Activated CD4-positive, alpha-beta memory T cell treated with anti-CD3 and anti-CD28 coated beads, Interleukin-2, amount 10 ng/mL, durations not matched to agents 7 days and 5 days (primary cell): ENCODE measurements at regions not wholly inside any gene's neighbourhood (a gene's known extent, or its start where the extent isn't known, plus 50 kb on each side); places are given as distances from the start of the nearest gene placed in this dataset.

Experiments
- CTCF ChIA-PET: fragments of 350-600 bp; sonication (Branson Sonifier 250); formaldehyde crosslinking; loops from one replicate; lab custom pipeline; 2021; ENCODE audit warnings: antibody characterized with exemption, inconsistent platforms; lab: Charles Lee
- POLR2A ChIA-PET: fragments of 350-600 bp; sonication (Branson Sonifier 250); formaldehyde crosslinking; loops from one replicate; lab custom pipeline; 2021; ENCODE audit warnings: antibody characterized with exemption; lab: Charles Lee
- DNase-seq: peaks from one replicate; pipeline ENCODE4 v3.0.0-alpha.2; 2020
- H3K27ac Mint-ChIP-seq: one replicate; pipeline ENCODE4 v1.8.0; 2021; ENCODE audit warnings: mild to moderate bottlenecking, mixed read lengths
- H3K27me3 Mint-ChIP-seq: one replicate; pipeline ENCODE4 v1.8.0; 2021; ENCODE audit warnings: mixed read lengths
- H3K36me3 Mint-ChIP-seq: one replicate; pipeline ENCODE4 v1.8.0; 2021; ENCODE audit warnings: low read depth, mixed read lengths
- H3K4me1 Mint-ChIP-seq: one replicate; pipeline ENCODE4 v1.8.0; 2021; ENCODE audit warnings: mixed read lengths
- H3K4me3 Mint-ChIP-seq: one replicate; pipeline ENCODE4 v1.8.0; 2021; ENCODE audit warnings: mild to moderate bottlenecking, mixed read lengths
- H3K9me3 Mint-ChIP-seq: one replicate; pipeline ENCODE4 v1.8.0; 2021; ENCODE audit warnings: mixed read lengths

DNA sequence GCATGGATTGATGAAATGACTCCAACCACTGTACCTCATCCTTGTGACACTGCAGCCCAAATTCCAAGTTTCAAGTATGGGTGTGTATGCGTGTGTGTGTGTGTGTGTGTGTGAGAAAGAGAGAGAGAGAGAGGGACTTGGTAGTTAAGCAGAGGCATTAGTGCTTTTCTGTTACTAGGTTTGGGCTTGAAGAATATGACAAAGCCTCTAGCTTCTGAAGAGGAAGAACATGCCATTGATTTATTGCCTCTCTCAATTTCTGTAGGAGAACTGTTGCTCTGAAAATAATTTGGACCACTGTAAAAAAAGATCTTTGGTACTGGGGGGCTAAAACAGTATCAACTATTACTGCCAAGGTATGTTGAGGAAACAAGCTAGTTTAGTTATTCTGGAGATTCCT is 139.2 kb downstream of the AQP9 start:
- no peak for DNase-seq
- Mint-ChIP-seq H3K36me3 (no peaks in the 10 kb centered on the region), H3K27me3 (peaks cover 33% of the 10 kb centered on the region), H3K4me1 (no peaks in the 10 kb centered on the region), H3K27ac (no peak overlapping the region), H3K9me3 (no peaks in the 10 kb centered on the region), H3K4me3 (no peak overlapping the region)
- POLR2A ChIA-PET = no interaction called here
- CTCF ChIA-PET = no interaction called here

DNA sequence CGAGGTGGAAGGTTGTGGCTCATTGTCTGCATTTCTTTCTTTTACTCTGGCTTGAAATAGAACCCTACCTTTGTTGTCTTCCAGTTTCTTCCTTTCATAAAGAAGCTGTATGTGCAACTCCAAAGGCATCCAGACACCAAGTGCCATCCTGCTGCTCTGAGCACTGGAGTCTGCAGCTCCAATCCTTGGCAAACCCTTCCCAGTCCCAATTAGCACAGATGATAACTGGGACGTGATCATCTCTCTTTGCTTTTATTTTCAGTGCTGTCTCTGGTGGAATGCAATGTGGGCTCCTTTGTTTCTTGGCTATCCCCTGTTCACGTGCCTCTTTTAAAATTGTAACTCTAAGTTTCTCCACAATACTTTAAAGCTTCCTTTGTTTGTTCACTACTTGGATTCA is 140.9 kb downstream of the AQP9 start:
- Mint-ChIP-seq H3K4me1 (no peaks in the 10 kb centered on the region), H3K4me3 (no peak overlapping the region), H3K27me3 (peaks cover 33% of the 10 kb centered on the region), H3K9me3 (no peaks in the 10 kb centered on the region), H3K27ac (no peak overlapping the region), H3K36me3 (no peaks in the 10 kb centered on the region)
- ChIA-PET CTCF (no interaction called here), POLR2A (no interaction called here)
- no peak for DNase-seq

DNA sequence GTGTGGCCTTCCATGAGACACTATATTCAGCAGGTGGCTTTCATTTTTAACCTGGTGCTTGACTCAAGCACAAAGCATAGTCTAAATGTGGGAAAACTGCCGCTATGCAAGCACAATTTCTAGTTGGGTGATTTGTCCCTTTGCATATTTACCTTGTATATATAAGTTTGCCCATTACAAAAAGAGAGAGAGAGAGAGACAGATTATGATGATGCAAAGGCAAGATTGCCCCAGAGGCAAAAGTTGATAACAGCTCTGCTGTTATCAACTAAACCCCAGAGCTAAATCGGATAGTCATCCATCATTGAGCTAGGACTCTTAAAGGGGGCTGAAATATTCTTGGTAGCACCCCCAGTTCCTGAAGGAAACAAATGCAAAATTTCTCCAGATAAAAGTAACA is 141.5 kb downstream of the AQP9 start:
- H3K27ac Mint-ChIP-seq = no peak overlapping the region
- DNase-seq = no peak

GRCh38 chr15:58282060-58282708 is 144.0 kb downstream of the AQP9 start:
- Mint-ChIP-seq H3K4me1 (no peaks in the 10 kb centered on the region), H3K9me3 (no peaks in the 10 kb centered on the region), H3K27me3 (peaks cover 30% of the 10 kb centered on the region), H3K4me3 (no peak overlapping the region), H3K36me3 (no peaks in the 10 kb centered on the region), H3K27ac (no peak overlapping the region)
- DNase-seq = no peak
- CTCF ChIA-PET = no interaction called here
- POLR2A ChIA-PET = no interaction called here

More for the DNA sequence above, 141.5 kb downstream of the AQP9 start:
- Mint-ChIP-seq H3K27me3 (peaks cover 33% of the 10 kb centered on the region), H3K4me3 (no peak overlapping the region), H3K9me3 (no peaks in the 10 kb centered on the region), H3K36me3 (no peaks in the 10 kb centered on the region), H3K4me1 (no peaks in the 10 kb centered on the region)
- ChIA-PET CTCF (no interaction called here), POLR2A (no interaction called here)

DNA sequence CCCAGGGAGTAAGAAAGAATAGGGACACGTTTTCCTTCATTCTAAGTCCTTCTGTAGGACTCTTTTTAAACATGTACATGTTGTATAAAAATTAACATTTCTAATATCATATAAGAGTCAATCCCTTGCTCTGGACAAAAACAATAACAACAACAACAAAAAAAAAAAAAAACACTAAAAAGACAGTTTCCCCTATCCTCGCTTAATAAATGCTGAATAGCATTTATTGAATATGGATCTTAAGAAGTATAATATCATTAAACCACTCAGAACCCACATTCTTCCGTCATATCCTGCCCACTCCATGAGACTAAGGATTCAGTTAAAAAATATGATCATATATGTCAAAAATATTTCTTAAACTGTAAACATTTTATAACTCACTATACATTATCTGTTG is 145.1 kb downstream of the AQP9 start:
- ChIA-PET POLR2A (no interaction called here), CTCF (no interaction called here)
- H3K27ac Mint-ChIP-seq = no peak overlapping the region
- H3K36me3 Mint-ChIP-seq = no peaks in the 10 kb centered on the region
- no peak overlapping the region for H3K4me3 Mint-ChIP-seq
- H3K9me3 Mint-ChIP-seq = no peaks in the 10 kb centered on the region
- H3K27me3 Mint-ChIP-seq = peaks cover 27% of the 10 kb centered on the region
- no peaks in the 10 kb centered on the region for H3K4me1 Mint-ChIP-seq
- no peak for DNase-seq

GRCh38 chr15:58284293-58284692 is 146.1 kb downstream of the AQP9 start:
- Mint-ChIP-seq H3K9me3 (no peaks in the 10 kb centered on the region), H3K27me3 (peaks cover 19% of the 10 kb centered on the region), H3K36me3 (no peaks in the 10 kb centered on the region), H3K27ac (no peak overlapping the region), H3K4me3 (no peak overlapping the region), H3K4me1 (no peaks in the 10 kb centered on the region)
- ChIA-PET CTCF (no interaction called here), POLR2A (no interaction called here)
- DNase-seq = no peak

DNA sequence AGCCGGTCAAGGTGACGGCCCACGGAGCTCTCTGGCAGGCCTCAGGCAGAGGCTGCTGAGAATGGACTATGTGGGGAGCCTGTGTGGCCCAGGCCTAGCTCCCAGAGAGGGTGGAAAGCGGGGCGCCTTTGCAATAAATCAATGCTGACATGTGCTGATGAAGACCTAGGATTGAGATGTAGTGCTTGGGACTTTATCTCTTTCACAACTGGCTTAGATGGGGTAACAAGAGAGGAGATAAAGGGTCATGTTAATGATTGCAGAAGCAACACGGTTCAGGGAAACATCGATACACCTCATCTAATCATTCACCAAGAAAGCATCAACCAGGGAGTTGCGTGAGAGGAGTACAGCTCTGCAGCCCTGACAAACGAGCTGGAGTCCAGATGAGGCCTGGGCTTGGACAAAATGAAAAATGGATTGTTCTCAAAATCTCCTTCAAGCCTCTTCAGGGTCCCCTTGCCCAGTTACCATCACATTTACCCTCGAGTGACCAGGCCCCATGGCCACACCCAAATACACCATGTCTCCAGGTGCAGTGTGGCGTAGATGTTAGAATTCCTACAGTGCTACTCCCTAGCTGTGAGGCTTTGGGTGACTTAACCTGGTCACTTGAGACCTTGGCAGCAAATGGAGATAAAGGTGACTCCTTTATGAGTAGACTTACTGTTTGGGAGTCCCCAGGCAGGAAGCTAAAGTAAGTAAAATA is 146.4 kb upstream of the LIPC start:
- no peak for DNase-seq
- peaks cover 12% of the 10 kb centered on the region for H3K27me3 Mint-ChIP-seq
- no peak overlapping the region for H3K27ac Mint-ChIP-seq
- POLR2A ChIA-PET = no interaction called here
- no peaks in the 10 kb centered on the region for H3K4me1 Mint-ChIP-seq
- CTCF ChIA-PET = no interaction called here
- H3K36me3 Mint-ChIP-seq = no peaks in the 10 kb centered on the region
- no peaks in the 10 kb centered on the region for H3K9me3 Mint-ChIP-seq
- no peak overlapping the region for H3K4me3 Mint-ChIP-seq

- peaks cover 7% of the 10 kb centered on the region for H3K27me3 Mint-ChIP-seq
- ChIA-PET POLR2A (no interaction called here), CTCF (no interaction called here)
- DNase-seq = no peak
- H3K4me3 Mint-ChIP-seq = no peak overlapping the region
- peaks cover 5% of the 10 kb centered on the region for H3K4me1 Mint-ChIP-seq
- no peaks in the 10 kb centered on the region for H3K9me3 Mint-ChIP-seq
- H3K36me3 Mint-ChIP-seq = no peaks in the 10 kb centered on the region
- no peak overlapping the region for H3K27ac Mint-ChIP-seq
These were observed 145.9 kb upstream of the LIPC start for GRCh38 chr15:58285921-58286278.

GRCh38 chr15:58286523-58286922 is 145.3 kb upstream of the LIPC start:
- Mint-ChIP-seq H3K36me3 (no peaks in the 10 kb centered on the region), H3K27me3 (peaks cover 2% of the 10 kb centered on the region), H3K4me3 (no peak overlapping the region), H3K27ac (no peak overlapping the region), H3K4me1 (peaks cover 9% of the 10 kb centered on the region), H3K9me3 (no peaks in the 10 kb centered on the region)
- CTCF ChIA-PET = no interaction called here
- POLR2A ChIA-PET = no interaction called here
- DNase-seq = no peak

GRCh38 chr15:58287891-58288290 is 143.9 kb upstream of the LIPC start:
- H3K27ac Mint-ChIP-seq = no peak overlapping the region
- H3K9me3 Mint-ChIP-seq = peaks cover 6% of the 10 kb centered on the region
- H3K4me3 Mint-ChIP-seq = no peak overlapping the region
- no peak for DNase-seq
- H3K27me3 Mint-ChIP-seq = no peaks in the 10 kb centered on the region
- peaks cover 22% of the 10 kb centered on the region for H3K4me1 Mint-ChIP-seq
- ChIA-PET CTCF (no interaction called here), POLR2A (no interaction called here)
- peaks cover 3% of the 10 kb centered on the region for H3K36me3 Mint-ChIP-seq

DNA sequence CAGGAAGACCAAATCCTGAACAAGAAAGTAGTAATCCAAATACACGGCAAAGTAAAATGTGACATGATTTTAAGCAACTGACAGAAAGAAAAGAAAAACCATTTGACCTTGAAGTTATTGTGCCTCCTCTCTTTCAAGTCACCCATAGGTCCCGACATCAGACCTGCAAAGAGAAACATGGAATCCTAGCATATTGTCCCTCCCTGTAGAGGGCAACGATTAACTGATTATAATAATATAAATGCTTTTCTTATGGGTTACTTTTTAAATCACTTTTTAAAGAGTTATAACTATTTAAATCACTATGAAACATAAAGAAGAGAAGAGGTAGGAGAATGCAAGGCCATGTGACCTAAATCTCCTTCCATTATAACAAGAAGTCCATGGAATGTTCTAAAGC is 143.2 kb upstream of the LIPC start:
- ChIA-PET POLR2A (no interaction called here), CTCF (no interaction called here)
- H3K27ac Mint-ChIP-seq = no peak overlapping the region
- no peak overlapping the region for H3K4me3 Mint-ChIP-seq
- peaks cover 26% of the 10 kb centered on the region for H3K4me1 Mint-ChIP-seq
- H3K27me3 Mint-ChIP-seq = no peaks in the 10 kb centered on the region
- peaks cover 3% of the 10 kb centered on the region for H3K36me3 Mint-ChIP-seq
- no peak for DNase-seq
- H3K9me3 Mint-ChIP-seq = peaks cover 6% of the 10 kb centered on the region

- ChIA-PET CTCF (no interaction called here), POLR2A (no interaction called here)
- Mint-ChIP-seq H3K4me3 (no peak overlapping the region), H3K27me3 (peaks cover 4% of the 10 kb centered on the region), H3K36me3 (peaks cover 3% of the 10 kb centered on the region), H3K9me3 (peaks cover 11% of the 10 kb centered on the region), H3K4me1 (peaks cover 29% of the 10 kb centered on the region), H3K27ac (peak overlapping the region; percentile 11)
- no peak for DNase-seq
These were observed 139.9 kb upstream of the LIPC start for GRCh38 chr15:58291848-58292247.

DNA sequence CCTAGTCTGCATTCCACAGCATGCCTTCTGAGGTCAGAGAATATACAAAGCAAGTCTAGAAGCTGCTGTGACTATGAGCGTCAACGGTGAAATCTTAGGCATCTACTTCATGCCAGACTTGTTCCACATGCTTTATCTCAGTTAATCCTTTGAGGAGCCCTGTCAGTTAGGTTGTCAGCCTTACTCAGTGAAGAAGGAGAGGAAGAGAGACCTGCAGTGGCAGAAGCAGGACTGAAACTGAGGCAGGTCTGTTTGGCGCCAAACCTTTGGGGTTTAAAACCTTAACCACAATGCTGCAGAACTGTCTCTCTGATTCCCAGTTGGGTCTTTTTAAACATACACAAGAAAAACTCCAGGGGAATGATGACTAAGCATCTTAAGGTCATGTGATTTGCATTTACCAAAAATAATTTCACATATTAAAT is 139.0 kb upstream of the LIPC start:
- no peak for DNase-seq
- Mint-ChIP-seq H3K4me1 (peaks cover 29% of the 10 kb centered on the region), H3K4me3 (no peak overlapping the region), H3K27me3 (peaks cover 4% of the 10 kb centered on the region), H3K9me3 (peaks cover 11% of the 10 kb centered on the region), H3K36me3 (peaks cover 6% of the 10 kb centered on the region), H3K27ac (no peak overlapping the region)
- CTCF ChIA-PET = no interaction called here
- POLR2A ChIA-PET = interaction anchor here (1.5 kb wide), 1 partner anchor 40 kb away, joined by 4 read pairs; no protein-coding TSS in a partner anchor
